ENCODE measurements at regions not wholly inside any gene's neighbourhood (a gene's known extent, or its start where the extent isn't known, plus 50 kb on each side); places are given as distances from the start of the nearest gene placed in this dataset.

GRCh38 chr10:8420182-8420581, 365.7 kb downstream of the GATA3 start:
- H3K27me3 ChIP-seq (ENCODE audit: insufficient read depth, low read length) = no peaks in the 10 kb centered on the region
- no peak overlapping the region for H3K27ac ChIP-seq (ENCODE audit: low read length)
- H3K4me3 ChIP-seq (ENCODE audit: low read length) = no peak overlapping the region
- H3K9ac ChIP-seq (ENCODE audit: low read depth, low read length) = no peak overlapping the region
- no peaks in the 10 kb centered on the region for H3K36me3 ChIP-seq (ENCODE audit: insufficient read depth, low read depth, low read length)
- no peaks in the 10 kb centered on the region for H3K9me3 ChIP-seq (ENCODE audit: insufficient read depth, low read depth, low read length)
- no peaks in the 10 kb centered on the region for H3K4me1 ChIP-seq (ENCODE audit: insufficient read depth, low read length)

- no peaks in the 10 kb centered on the region for H3K36me3 ChIP-seq (ENCODE audit: insufficient read depth, low read depth, low read length)
- H3K9ac ChIP-seq (ENCODE audit: low read depth, low read length) = no peak overlapping the region
- peaks cover 5% of the 10 kb centered on the region; the same call in 1 of the 2 replicates for H3K4me1 ChIP-seq (ENCODE audit: insufficient read depth, low read length)
- H3K27me3 ChIP-seq (ENCODE audit: insufficient read depth, low read length) = no peaks in the 10 kb centered on the region
- no peak overlapping the region for H3K27ac ChIP-seq (ENCODE audit: low read length)
- H3K9me3 ChIP-seq (ENCODE audit: insufficient read depth, low read depth, low read length) = no peaks in the 10 kb centered on the region
- no peak overlapping the region for H3K4me3 ChIP-seq (ENCODE audit: low read length)
Observed at GRCh38 chr10:8424555-8425211, 370.2 kb downstream of the GATA3 start.

- no peaks in the 10 kb centered on the region for H3K9me3 ChIP-seq (ENCODE audit: insufficient read depth, low read depth, low read length)
- H3K27me3 ChIP-seq (ENCODE audit: insufficient read depth, low read length) = no peaks in the 10 kb centered on the region
- no peaks in the 10 kb centered on the region for H3K36me3 ChIP-seq (ENCODE audit: insufficient read depth, low read depth, low read length)
- no peak overlapping the region for H3K9ac ChIP-seq (ENCODE audit: low read depth, low read length)
- H3K4me1 ChIP-seq (ENCODE audit: insufficient read depth, low read length) = peaks cover 5% of the 10 kb centered on the region; the same call in 1 of the 2 replicates
- H3K27ac ChIP-seq (ENCODE audit: low read length) = no peak overlapping the region
- H3K4me3 ChIP-seq (ENCODE audit: low read length) = no peak overlapping the region
Observed at GRCh38 chr10:8428654-8429053, 374.2 kb downstream of the GATA3 start.

- peaks cover 5% of the 10 kb centered on the region; the same call in 1 of the 2 replicates for H3K4me1 ChIP-seq (ENCODE audit: insufficient read depth, low read length)
- H3K9me3 ChIP-seq (ENCODE audit: insufficient read depth, low read depth, low read length) = no peaks in the 10 kb centered on the region
- H3K9ac ChIP-seq (ENCODE audit: low read depth, low read length) = no peak overlapping the region
Observed at GRCh38 chr10:8430321-8430720, 375.8 kb downstream of the GATA3 start.

DNA sequence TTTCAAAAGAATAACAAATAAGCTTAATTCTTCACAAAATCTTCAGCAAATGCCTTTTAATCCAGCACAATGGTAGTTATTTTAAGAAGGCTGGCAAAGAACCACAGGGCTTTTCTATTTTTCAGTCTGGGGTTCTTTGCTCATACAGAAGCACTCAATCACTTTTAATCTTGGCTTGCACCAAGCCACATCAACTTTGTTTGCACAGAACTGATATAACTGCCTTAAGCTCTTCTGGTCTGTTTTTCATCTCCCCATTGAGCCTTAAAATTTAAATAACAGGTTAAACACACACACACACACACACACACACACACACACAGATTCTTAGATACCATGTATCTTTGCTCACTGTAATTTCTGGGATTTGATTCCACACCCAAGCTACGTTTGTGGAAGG, 377.0 kb downstream of the GATA3 start:
- H3K36me3 ChIP-seq (ENCODE audit: insufficient read depth, low read depth, low read length) = no peaks in the 10 kb centered on the region
- peaks cover 5% of the 10 kb centered on the region; the same call in 1 of the 2 replicates for H3K4me1 ChIP-seq (ENCODE audit: insufficient read depth, low read length)
- no peaks in the 10 kb centered on the region for H3K9me3 ChIP-seq (ENCODE audit: insufficient read depth, low read depth, low read length)
- no peak overlapping the region for H3K4me3 ChIP-seq (ENCODE audit: low read length)
- no peak overlapping the region for H3K9ac ChIP-seq (ENCODE audit: low read depth, low read length)
- no peaks in the 10 kb centered on the region for H3K27me3 ChIP-seq (ENCODE audit: insufficient read depth, low read length)
- no peak overlapping the region for H3K27ac ChIP-seq (ENCODE audit: low read length)

More at GRCh38 chr10:8430321-8430720, 375.8 kb downstream of the GATA3 start:
- Histone ChIP-seq H3K27ac (ENCODE audit: low read length) (no peak overlapping the region), H3K27me3 (ENCODE audit: insufficient read depth, low read length) (no peaks in the 10 kb centered on the region), H3K36me3 (ENCODE audit: insufficient read depth, low read depth, low read length) (no peaks in the 10 kb centered on the region), H3K4me3 (ENCODE audit: low read length) (no peak overlapping the region)

DNA sequence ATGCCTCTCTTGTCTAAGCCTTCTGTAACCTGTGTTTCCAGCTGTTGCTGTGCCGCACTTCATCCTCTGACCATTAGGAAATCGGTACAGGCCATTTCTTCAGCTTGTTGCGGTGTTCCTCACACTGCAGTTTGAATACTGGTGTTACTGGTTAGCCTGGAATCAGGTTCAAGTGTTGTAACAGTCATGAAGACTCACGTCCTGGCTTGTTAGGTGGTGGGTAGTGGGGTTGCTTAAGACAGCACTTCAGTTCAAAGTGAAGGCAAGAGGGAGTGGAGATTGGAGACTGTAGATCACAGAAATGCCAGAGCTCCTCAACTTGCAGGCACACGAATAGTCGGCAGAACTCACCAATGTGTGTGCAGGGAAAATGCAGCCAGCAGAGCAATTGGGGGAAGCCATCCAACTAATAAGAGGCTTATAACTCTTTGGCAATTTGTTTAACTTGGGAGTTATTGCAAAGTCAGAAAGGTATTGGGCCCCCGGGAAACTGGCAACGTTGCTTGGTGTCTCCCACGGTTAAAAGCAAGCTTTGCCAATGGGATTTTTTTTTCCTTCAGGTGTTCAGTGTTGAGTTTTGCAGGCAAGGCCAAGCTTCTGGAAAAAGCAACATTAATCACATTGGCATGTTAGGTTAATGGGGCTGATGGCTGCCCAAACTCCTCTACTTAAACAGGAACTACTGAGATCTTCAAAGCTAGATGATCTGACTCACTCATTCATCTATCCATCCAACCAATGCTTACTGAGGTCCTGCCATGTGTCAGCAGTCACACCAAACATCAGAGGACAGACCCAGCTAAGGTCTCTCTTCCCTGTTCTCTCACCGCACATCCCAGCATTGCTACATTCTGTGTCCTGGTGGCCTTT, 380.9 kb downstream of the GATA3 start:
- Histone ChIP-seq H3K27me3 (ENCODE audit: insufficient read depth, low read length) (peaks cover 5% of the 10 kb centered on the region; the same call in 1 of the 2 replicates), H3K4me1 (ENCODE audit: insufficient read depth, low read length) (peaks cover 3% of the 10 kb centered on the region; the same call in 1 of the 2 replicates), H3K9me3 (ENCODE audit: insufficient read depth, low read depth, low read length) (no peaks in the 10 kb centered on the region), H3K27ac (ENCODE audit: low read length) (no peak overlapping the region), H3K36me3 (ENCODE audit: insufficient read depth, low read depth, low read length) (no peaks in the 10 kb centered on the region), H3K9ac (ENCODE audit: low read depth, low read length) (no peak overlapping the region), H3K4me3 (ENCODE audit: low read length) (no peak overlapping the region)

GRCh38 chr10:8437896-8438295, 383.4 kb downstream of the GATA3 start:
- no peak overlapping the region for H3K27ac ChIP-seq (ENCODE audit: low read length)
- peaks cover 14% of the 10 kb centered on the region for H3K27me3 ChIP-seq (ENCODE audit: insufficient read depth, low read length)
- no peaks in the 10 kb centered on the region for H3K36me3 ChIP-seq (ENCODE audit: insufficient read depth, low read depth, low read length)
- no peaks in the 10 kb centered on the region for H3K9me3 ChIP-seq (ENCODE audit: insufficient read depth, low read depth, low read length)
- H3K4me1 ChIP-seq (ENCODE audit: insufficient read depth, low read length) = 0 out of 2 replicates have a peak, but pooled peaks cover 3% of the 10 kb centered on the region
- H3K4me3 ChIP-seq (ENCODE audit: low read length) = no peak overlapping the region
- no peak overlapping the region for H3K9ac ChIP-seq (ENCODE audit: low read depth, low read length)

GRCh38 chr10:8438603-8439002, 384.1 kb downstream of the GATA3 start:
- H3K36me3 ChIP-seq (ENCODE audit: insufficient read depth, low read depth, low read length) = no peaks in the 10 kb centered on the region
- H3K4me3 ChIP-seq (ENCODE audit: low read length) = no peak overlapping the region
- peaks cover 18% of the 10 kb centered on the region for H3K27me3 ChIP-seq (ENCODE audit: insufficient read depth, low read length)
- no peak overlapping the region for H3K27ac ChIP-seq (ENCODE audit: low read length)
- H3K9ac ChIP-seq (ENCODE audit: low read depth, low read length) = no peak overlapping the region
- H3K9me3 ChIP-seq (ENCODE audit: insufficient read depth, low read depth, low read length) = no peaks in the 10 kb centered on the region
- 0 out of 2 replicates have a peak, but pooled peaks cover 3% of the 10 kb centered on the region for H3K4me1 ChIP-seq (ENCODE audit: insufficient read depth, low read length)

DNA sequence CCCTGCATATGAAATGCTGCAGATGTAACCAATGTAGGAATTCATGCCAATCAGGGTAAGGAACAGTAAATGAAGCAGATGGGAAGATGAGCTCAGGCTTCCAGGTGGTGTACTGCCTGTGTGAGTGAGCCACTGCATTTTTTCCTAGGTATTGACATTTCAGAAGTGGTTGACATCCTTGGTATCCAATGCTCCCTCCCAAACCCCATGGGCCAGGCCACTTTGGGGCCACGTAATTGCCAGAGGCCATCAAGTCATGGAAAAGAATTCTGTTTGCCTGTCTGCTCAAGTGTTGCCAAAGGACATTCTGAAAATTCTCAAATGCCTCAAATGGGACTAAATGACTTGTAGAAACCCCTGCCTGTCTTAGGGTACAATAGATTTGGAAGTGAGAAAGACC, 384.6 kb downstream of the GATA3 start:
- Histone ChIP-seq H3K36me3 (ENCODE audit: insufficient read depth, low read depth, low read length) (no peaks in the 10 kb centered on the region), H3K4me3 (ENCODE audit: low read length) (no peak overlapping the region), H3K9me3 (ENCODE audit: insufficient read depth, low read depth, low read length) (no peaks in the 10 kb centered on the region)

DNA sequence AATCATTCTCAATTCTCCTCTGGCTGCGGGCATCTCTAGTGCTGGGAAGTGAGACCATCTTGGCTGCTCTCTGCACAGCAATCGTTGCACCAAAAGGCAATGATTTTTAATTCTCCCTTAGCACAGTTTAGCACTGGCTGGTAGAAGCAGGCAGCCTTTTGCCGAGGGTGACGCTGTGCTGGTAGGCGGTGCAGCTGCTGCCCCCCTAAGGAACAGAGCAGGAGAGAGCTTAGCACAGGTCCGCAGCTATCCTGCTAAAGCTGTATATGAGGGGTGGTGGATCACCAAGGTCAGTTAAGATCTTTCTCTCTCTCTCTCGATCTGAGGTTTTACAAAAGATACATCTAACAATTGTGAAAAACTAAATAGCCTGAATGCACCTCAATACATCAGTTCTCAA, 390.1 kb downstream of the GATA3 start:
- Histone ChIP-seq H3K9ac (ENCODE audit: low read depth, low read length) (no peak overlapping the region), H3K27ac (ENCODE audit: low read length) (no peak overlapping the region), H3K36me3 (ENCODE audit: insufficient read depth, low read depth, low read length) (no peaks in the 10 kb centered on the region), H3K9me3 (ENCODE audit: insufficient read depth, low read depth, low read length) (no peaks in the 10 kb centered on the region), H3K4me3 (ENCODE audit: low read length) (no peak overlapping the region), H3K27me3 (ENCODE audit: insufficient read depth, low read length) (peaks cover 18% of the 10 kb centered on the region), H3K4me1 (ENCODE audit: insufficient read depth, low read length) (no peaks in the 10 kb centered on the region)

More for the DNA sequence above, 384.6 kb downstream of the GATA3 start:
- Histone ChIP-seq H3K4me1 (ENCODE audit: insufficient read depth, low read length) (0 out of 2 replicates have a peak, but pooled peaks cover 3% of the 10 kb centered on the region), H3K27ac (ENCODE audit: low read length) (no peak overlapping the region), H3K27me3 (ENCODE audit: insufficient read depth, low read length) (peaks cover 18% of the 10 kb centered on the region), H3K9ac (ENCODE audit: low read depth, low read length) (no peak overlapping the region)

DNA sequence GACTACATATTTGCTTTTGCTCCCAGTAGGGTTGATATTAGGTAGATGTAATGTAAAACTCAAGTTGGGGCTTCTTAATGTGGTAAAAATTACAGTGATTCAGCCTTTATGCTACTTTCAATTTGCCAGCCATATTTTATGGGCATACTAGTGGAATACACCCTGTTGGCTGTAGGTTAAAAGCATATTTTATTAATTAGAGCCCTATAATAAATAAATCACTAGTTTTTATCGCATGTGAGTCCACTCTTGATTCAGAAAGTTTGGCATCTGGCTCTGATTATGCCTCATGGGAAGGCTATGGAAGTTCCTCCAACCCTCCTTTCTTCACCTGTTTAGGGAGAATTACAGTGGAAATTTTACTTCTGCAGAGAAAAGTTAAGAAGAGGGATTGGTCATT, 390.9 kb downstream of the GATA3 start:
- Histone ChIP-seq H3K9ac (ENCODE audit: low read depth, low read length) (no peak overlapping the region), H3K9me3 (ENCODE audit: insufficient read depth, low read depth, low read length) (no peaks in the 10 kb centered on the region), H3K36me3 (ENCODE audit: insufficient read depth, low read depth, low read length) (no peaks in the 10 kb centered on the region), H3K27me3 (ENCODE audit: insufficient read depth, low read length) (peaks cover 13% of the 10 kb centered on the region), H3K27ac (ENCODE audit: low read length) (no peak overlapping the region), H3K4me3 (ENCODE audit: low read length) (no peak overlapping the region), H3K4me1 (ENCODE audit: insufficient read depth, low read length) (no peaks in the 10 kb centered on the region)

DNA sequence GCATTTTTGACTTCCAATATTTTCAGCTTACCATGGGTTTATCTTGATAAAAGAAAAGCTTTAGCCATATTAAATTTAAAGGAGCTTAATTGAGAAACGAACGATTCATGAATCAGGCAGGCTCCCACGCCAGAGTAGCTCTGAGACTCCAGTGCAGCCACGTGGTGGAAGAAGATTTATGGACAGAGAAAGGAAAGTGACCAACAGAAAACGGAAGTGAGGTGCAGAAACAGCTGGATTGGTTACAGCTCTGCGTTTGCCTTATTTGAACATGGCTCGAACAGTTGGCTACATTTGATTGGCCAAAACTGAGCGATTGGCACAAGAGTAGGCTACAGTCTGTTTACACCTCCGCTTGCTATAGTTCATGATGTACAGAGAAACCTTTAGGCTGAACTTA, 395.4 kb downstream of the GATA3 start:
- no peaks in the 10 kb centered on the region for H3K36me3 ChIP-seq (ENCODE audit: insufficient read depth, low read depth, low read length)
- H3K27ac ChIP-seq (ENCODE audit: low read length) = no peak overlapping the region
- no peaks in the 10 kb centered on the region for H3K4me1 ChIP-seq (ENCODE audit: insufficient read depth, low read length)
- H3K4me3 ChIP-seq (ENCODE audit: low read length) = no peak overlapping the region
- H3K27me3 ChIP-seq (ENCODE audit: insufficient read depth, low read length) = no peaks in the 10 kb centered on the region
- no peaks in the 10 kb centered on the region for H3K9me3 ChIP-seq (ENCODE audit: insufficient read depth, low read depth, low read length)
- no peak overlapping the region for H3K9ac ChIP-seq (ENCODE audit: low read depth, low read length)
